SK-N-SH (cell line): ENCODE measurements at regions not wholly inside any gene's neighbourhood (a gene's known extent, or its start where the extent isn't known, plus 50 kb on each side); places are given as distances from the start of the nearest gene placed in this dataset.

ENCODE experiments used
- CTCF ChIP-seq: fragments of 200-600 bp; sonication (generic); IDR thresholded peaks from 2 replicates; pipeline ENCODE4 v1.6.1; 2017; ENCODE audit warnings: antibody characterized with exemption, mild to moderate bottlenecking, moderate library complexity
- EZH2phosphoT487 ChIP-seq: fragments of 200-600 bp; sonication (generic); IDR thresholded peaks from 2 replicates; pipeline ENCODE4 v1.6.1; 2017; ENCODE audit warnings: low read depth, mixed run types, mild to moderate bottlenecking, antibody characterized with exemption, moderate library complexity, borderline replicate concordance
- GABPA ChIP-seq: IDR thresholded peaks from 2 replicates; pipeline ENCODE4 v1.4.0; 2012; ENCODE audit warnings: low read depth, mild to moderate bottlenecking
- IRF3 ChIP-seq: fragments of 150-350 bp; IDR thresholded peaks from 2 replicates; pipeline ENCODE4 v1.6.1; 2016; ENCODE audit warnings: mild to moderate bottlenecking, low read depth, low read length
- TAF1 ChIP-seq: IDR thresholded peaks from 2 replicates; pipeline ENCODE4 v1.6.1; 2012; ENCODE audit warnings: low read depth, mild to moderate bottlenecking, low read length, moderate library complexity, borderline replicate concordance
- TCF12 ChIP-seq: IDR thresholded peaks from 2 replicates; pipeline ENCODE4 v1.4.0; 2012
- USF1 ChIP-seq: IDR thresholded peaks from 2 replicates; pipeline ENCODE4 v1.4.0; 2012; ENCODE audit warnings: low read depth, borderline replicate concordance

GRCh38 chr5:88404405-88404804 is 135.8 kb upstream of the TMEM161B start:
- no peak for TF ChIP-seq GABPA
- no peak for TF ChIP-seq EZH2phosphoT487
- no peak for TF ChIP-seq USF1
- TF ChIP-seq IRF3: no peak
- TF ChIP-seq CTCF: no peak
- no peak for TF ChIP-seq TCF12
- TF ChIP-seq TAF1: no peak
